Globus pallidus (tissue), 1 donor: ENCODE measurements at regions not wholly inside any gene's neighbourhood (a gene's known extent, or its start where the extent isn't known, plus 50 kb on each side); places are given as distances from the start of the nearest gene placed in this dataset.

Experiments used
- DNase-seq: peaks from one replicate; pipeline ENCODE4 v3.0.0-alpha.2; 2015; ENCODE audit warnings: low spot score

GRCh38 chr10:71123023-71123422, 89.3 kb upstream of the UNC5B start:
- DNase-seq, result no peak

GRCh38 chr10:71124921-71125748, 87.2 kb upstream of the UNC5B start:
- DNase-seq, result no peak

- DNase-seq, result no peak
Observed at GRCh38 chr10:71125749-71126107, 86.6 kb upstream of the UNC5B start.

- DNase-seq, result no peak
Observed at GRCh38 chr10:71126432-71126831, 85.9 kb upstream of the UNC5B start.

GRCh38 chr10:71127104-71127503, 85.3 kb upstream of the UNC5B start:
- DNase-seq, result no peak

GRCh38 chr10:71127773-71128172, 84.6 kb upstream of the UNC5B start:
- no peak for DNase-seq

- DNase-seq, result no peak
Observed at GRCh38 chr10:71128311-71128980, 83.9 kb upstream of the UNC5B start.

GRCh38 chr10:71131096-71131495, 81.3 kb upstream of the UNC5B start:
- no peak for DNase-seq

- no peak for DNase-seq
Observed at GRCh38 chr10:71131508-71132088, 80.8 kb upstream of the UNC5B start.

- no peak for DNase-seq
Observed at GRCh38 chr10:71132321-71132810, 80.0 kb upstream of the UNC5B start.

- no peak for DNase-seq
Observed at GRCh38 chr10:71133710-71134686, 78.4 kb upstream of the UNC5B start.

- DNase-seq, result no peak
Observed at GRCh38 chr10:71134732-71135211, 77.6 kb upstream of the UNC5B start.

GRCh38 chr10:71135236-71135635, 77.1 kb upstream of the UNC5B start:
- no peak for DNase-seq

- DNase-seq, result no peak
Observed at GRCh38 chr10:71136036-71136721, 76.2 kb upstream of the UNC5B start.

- DNase-seq, result no peak
Observed at GRCh38 chr10:71137701-71138100, 74.7 kb upstream of the UNC5B start.

- DNase-seq, result no peak
Observed at GRCh38 chr10:71138166-71138830, 74.1 kb upstream of the UNC5B start.

- DNase-seq, result no peak
Observed at GRCh38 chr10:71141528-71141927, 70.8 kb upstream of the UNC5B start.

- no peak for DNase-seq
Observed at GRCh38 chr10:71143170-71143569, 69.2 kb upstream of the UNC5B start.

GRCh38 chr10:71143610-71144009, 68.8 kb upstream of the UNC5B start:
- DNase-seq, result no peak

- no peak for DNase-seq
Observed at GRCh38 chr10:71144824-71145223, 67.5 kb upstream of the UNC5B start.
